GM18498 (cell line): ENCODE measurements at regions not wholly inside any gene's neighbourhood (a gene's known extent, or its start where the extent isn't known, plus 50 kb on each side); places are given as distances from the start of the nearest gene placed in this dataset.
A peak's percentile ranks its signal among the peaks of the same experiment; 100 is the strongest.
"Not testable (repeated sequence)": the region's sequence is repeated elsewhere in the genome, so short reads cannot be mapped to it uniquely, and the experiment has no call there.

Source experiments
- ATAC-seq: cut with Tn5 transposase; IDR thresholded peaks from one replicate; pipeline ENCODE4 v1.9.1; 2021; ENCODE audit warnings: mild to moderate bottlenecking, moderate library complexity; ENCODE audit not compliant: unreplicated experiment

GRCh38 chr3:103410231-103410630, 975.4 kb downstream of the ZPLD1 start:
- ATAC-seq, result no peak

GRCh38 chr3:103421460-103421859, 986.6 kb downstream of the ZPLD1 start:
- no peak for ATAC-seq

- no peak for ATAC-seq
Measured at GRCh38 chr3:103437883-103438282, 1003.1 kb downstream of the ZPLD1 start.

GRCh38 chr3:103440539-103441203, 1005.9 kb downstream of the ZPLD1 start:
- ATAC-seq, result peak; percentile 90

GRCh38 chr3:103446953-103447629, 1012.3 kb downstream of the ZPLD1 start:
- no peak for ATAC-seq

- no peak for ATAC-seq
Measured at GRCh38 chr3:103453152-103453551, 1018.3 kb downstream of the ZPLD1 start.

GRCh38 chr3:103459815-103460214, 1025.0 kb downstream of the ZPLD1 start:
- ATAC-seq, result no peak

- ATAC-seq, result no peak
Measured at GRCh38 chr3:103470498-103470897, 1035.7 kb downstream of the ZPLD1 start.

GRCh38 chr3:103494011-103494410, 1059.2 kb downstream of the ZPLD1 start:
- ATAC-seq, result no peak

- no peak for ATAC-seq
Measured at GRCh38 chr3:103494512-103494911, 1059.7 kb downstream of the ZPLD1 start.

GRCh38 chr3:103495186-103495585, 1060.4 kb downstream of the ZPLD1 start:
- ATAC-seq, result no peak

- ATAC-seq, result no peak
Measured at GRCh38 chr3:103499132-103499900, 1064.5 kb downstream of the ZPLD1 start.

- ATAC-seq, result no peak
Measured at GRCh38 chr3:103499967-103500366, 1065.2 kb downstream of the ZPLD1 start.

GRCh38 chr3:103510760-103511159, 1075.9 kb downstream of the ZPLD1 start:
- no peak for ATAC-seq

GRCh38 chr3:103511891-103512290, 1077.1 kb downstream of the ZPLD1 start:
- peak; percentile 61 for ATAC-seq

- ATAC-seq, result peak; percentile 23
Measured at GRCh38 chr3:103512595-103512994, 1077.8 kb downstream of the ZPLD1 start.

- peak; percentile 70 for ATAC-seq
Measured at GRCh38 chr3:103513003-103513402, 1078.2 kb downstream of the ZPLD1 start.

GRCh38 chr3:103515116-103515515, 1080.3 kb downstream of the ZPLD1 start:
- no peak for ATAC-seq

- no peak for ATAC-seq
Measured at GRCh38 chr3:103516950-103517349, 1082.1 kb downstream of the ZPLD1 start.

GRCh38 chr3:103531327-103531726, 1096.5 kb downstream of the ZPLD1 start:
- ATAC-seq, result not testable (repeated sequence)

GRCh38 chr3:103532986-103533385, 1098.2 kb downstream of the ZPLD1 start:
- ATAC-seq, result no peak

- no peak for ATAC-seq
Measured at GRCh38 chr3:103554451-103554850, 1119.6 kb downstream of the ZPLD1 start.
